Endodermal cell (in vitro differentiated cells): ENCODE measurements at regions not wholly inside any gene's neighbourhood (a gene's known extent, or its start where the extent isn't known, plus 50 kb on each side); places are given as distances from the start of the nearest gene placed in this dataset.

ENCODE experiments used
- DNase-seq: peaks from one replicate; pipeline ENCODE4 v3.0.0-alpha.2; 2017
- H3K27ac ChIP-seq: 2 replicates; pipeline ENCODE4 v1.5.1; 2013; ENCODE audit warnings: mild to moderate bottlenecking, low read depth, low read length, moderate library complexity
- H3K27me3 ChIP-seq: 2 replicates; pipeline ENCODE4 v1.6.1; 2013; ENCODE audit warnings: mild to moderate bottlenecking, low read length, moderate library complexity; ENCODE audit not compliant: insufficient read depth, control insufficient read depth, poor library complexity, severe bottlenecking
- H3K36me3 ChIP-seq: 2 replicates; pipeline ENCODE4 v1.7.0; 2013; ENCODE audit warnings: mild to moderate bottlenecking, low read length, moderate library complexity; ENCODE audit not compliant: control insufficient read depth, insufficient read depth
- H3K4me1 ChIP-seq: one replicate; pipeline ENCODE4 v1.7.0; 2013; ENCODE audit warnings: low read length; ENCODE audit not compliant: control insufficient read depth, insufficient read depth
- H3K4me3 ChIP-seq: 2 replicates; pipeline ENCODE4 v1.5.1; 2013; ENCODE audit warnings: mild to moderate bottlenecking, low read length, moderate library complexity
- H3K9ac ChIP-seq: 2 replicates; pipeline ENCODE4 v1.6.1; 2013; ENCODE audit warnings: mild to moderate bottlenecking, low read length, moderate library complexity; ENCODE audit not compliant: poor library complexity, severe bottlenecking; ENCODE audit errors: extremely low read depth
- H3K9me3 ChIP-seq: 2 replicates; pipeline ENCODE4 v1.6.1; 2013; ENCODE audit warnings: mild to moderate bottlenecking, low read length, moderate library complexity; ENCODE audit not compliant: control insufficient read depth
- H3K27ac Mint-ChIP-seq: 2 replicates; pipeline ENCODE4 v1.8.0; 2020; ENCODE audit warnings: mixed read lengths
- H3K27me3 Mint-ChIP-seq: 2 replicates; pipeline ENCODE4 v1.8.0; 2021; ENCODE audit warnings: mild to moderate bottlenecking, mixed read lengths; ENCODE audit not compliant: insufficient read depth
- H3K36me3 Mint-ChIP-seq: 2 replicates; pipeline ENCODE4 v1.8.0; 2020; ENCODE audit warnings: low read depth, mixed read lengths
- H3K4me1 Mint-ChIP-seq: 2 replicates; pipeline ENCODE4 v1.8.0; 2020; ENCODE audit warnings: mixed read lengths
- H3K4me3 Mint-ChIP-seq: 2 replicates; pipeline ENCODE4 v1.8.0; 2020; ENCODE audit warnings: mild to moderate bottlenecking, moderate library complexity, mixed read lengths
- H3K9me3 Mint-ChIP-seq: 2 replicates; pipeline ENCODE4 v1.8.0; 2020; ENCODE audit warnings: mild to moderate bottlenecking, mixed read lengths
- CTCF ChIP-seq: fragments of 200-600 bp; sonication (generic); conservative IDR thresholded peaks from 2 replicates; pipeline ENCODE4 v1.5.0; 2021; ENCODE audit warnings: antibody characterized with exemption, mild to moderate bottlenecking
- WGBS, 2 experiments: methylation state at CpG; one replicate each; pipeline versions ENCODE4 v1.1.5 to v1.1.7; 2013; ENCODE audit warnings: missing lambda C conversion rate in 2 of 2, mixed read lengths in 1 of 2; ENCODE audit not compliant: insufficient coverage in 1 of 2, insufficient read length in 1 of 2; 5-methylcytosine and 5-hydroxymethylcytosine counted together

GRCh38 chr18:10291568-10291981 is 162.9 kb upstream of the APCDD1 start:
- DNase-seq: no peak
- Histone ChIP-seq H3K27ac (peak overlapping the region; percentile 34), H3K9ac (no peak overlapping the region), H3K4me3 (no peak overlapping the region), H3K4me1 (peaks cover 4% of the 10 kb centered on the region), H3K36me3 (no peaks in the 10 kb centered on the region), H3K27me3 (no peaks in the 10 kb centered on the region), H3K9me3 (peaks cover 11% of the 10 kb centered on the region)
- no peaks in the 10 kb centered on the region for H3K27me3 Mint-ChIP-seq
- WGBS, 2 experiments: 87 to 94% methylated on average over 13 of the region's 13 CpGs
- no peak overlapping the region for H3K27ac Mint-ChIP-seq
- peaks cover 4% of the 10 kb centered on the region for H3K36me3 Mint-ChIP-seq
- H3K4me1 Mint-ChIP-seq: peaks cover 23% of the 10 kb centered on the region
- no peak for TF ChIP-seq CTCF
- H3K4me3 Mint-ChIP-seq: no peak overlapping the region
- peaks cover 12% of the 10 kb centered on the region for H3K9me3 Mint-ChIP-seq

GRCh38 chr18:10293966-10294365 is 160.5 kb upstream of the APCDD1 start:
- peak overlapping the region; percentile 34 for H3K4me3 ChIP-seq
- no peak for DNase-seq
- Mint-ChIP-seq H3K27ac (no peak overlapping the region), H3K27me3 (no peaks in the 10 kb centered on the region), H3K4me1 (peaks cover 23% of the 10 kb centered on the region), H3K4me3 (no peak overlapping the region), H3K9me3 (peaks cover 4% of the 10 kb centered on the region), H3K36me3 (no peaks in the 10 kb centered on the region)
- no peak overlapping the region for H3K9ac ChIP-seq
- H3K36me3 ChIP-seq: no peaks in the 10 kb centered on the region
- H3K27ac ChIP-seq: no peak overlapping the region
- H3K9me3 ChIP-seq: peaks cover 4% of the 10 kb centered on the region
- 85 to 86% methylated on average over 5 to 11 of the region's 11 CpGs for WGBS, 2 experiments
- H3K27me3 ChIP-seq: no peaks in the 10 kb centered on the region
- peaks cover 4% of the 10 kb centered on the region for H3K4me1 ChIP-seq
- no peak for TF ChIP-seq CTCF

- no peaks in the 10 kb centered on the region for H3K27me3 ChIP-seq
- H3K4me1 Mint-ChIP-seq: peaks cover 23% of the 10 kb centered on the region
- H3K9me3 ChIP-seq: no peaks in the 10 kb centered on the region
- peaks cover 4% of the 10 kb centered on the region for H3K4me1 ChIP-seq
- no peak overlapping the region for H3K4me3 ChIP-seq
- no peaks in the 10 kb centered on the region for H3K36me3 Mint-ChIP-seq
- 85 to 90% methylated on average over 1 to 2 of the region's 2 CpGs for WGBS, 2 experiments
- DNase-seq: no peak
- no peak overlapping the region for H3K9ac ChIP-seq
- H3K4me3 Mint-ChIP-seq: no peak overlapping the region
- no peaks in the 10 kb centered on the region for H3K27me3 Mint-ChIP-seq
- H3K27ac ChIP-seq: no peak overlapping the region
- H3K9me3 Mint-ChIP-seq: no peaks in the 10 kb centered on the region
- TF ChIP-seq CTCF: no peak
- no peaks in the 10 kb centered on the region for H3K36me3 ChIP-seq
- H3K27ac Mint-ChIP-seq: no peak overlapping the region
These were observed 158.7 kb upstream of the APCDD1 start for GRCh38 chr18:10295751-10296150.
